BLaER1 (cell line): ENCODE measurements at regions not wholly inside any gene's neighbourhood (a gene's known extent, or its start where the extent isn't known, plus 50 kb on each side); places are given as distances from the start of the nearest gene placed in this dataset.

Experiments
- H3K27ac ChIP-seq: shearing (Covaris generic); formaldehyde crosslinking; 2 replicates; pipeline ENCODE4 v1.8.1; 2022
- H3K27me3 ChIP-seq: shearing (Covaris generic); formaldehyde crosslinking; 2 replicates; pipeline ENCODE4 v1.8.1; 2022
- H3K36me3 ChIP-seq: shearing (Covaris generic); formaldehyde crosslinking; 2 replicates; pipeline ENCODE4 v1.8.1; 2022
- H3K4me1 ChIP-seq: shearing (Covaris generic); formaldehyde crosslinking; 2 replicates; pipeline ENCODE4 v1.8.1; 2022
- H3K4me2 ChIP-seq: shearing (Covaris generic); formaldehyde crosslinking; 2 replicates; pipeline ENCODE4 v1.8.1; 2022
- H3K4me3 ChIP-seq: shearing (Covaris generic); formaldehyde crosslinking; 2 replicates; pipeline ENCODE4 v1.8.1; 2022
- H3K9ac ChIP-seq: shearing (Covaris generic); formaldehyde crosslinking; 2 replicates; pipeline ENCODE4 v1.8.1; 2022
- H3K9me3 ChIP-seq: shearing (Covaris generic); formaldehyde crosslinking; 2 replicates; pipeline ENCODE4 v1.8.1; 2022
- H4K20me1 ChIP-seq: shearing (Covaris generic); formaldehyde crosslinking; 2 replicates; pipeline ENCODE4 v1.8.1; 2022
- Cebpa-rat ChIP-seq: shearing (Covaris generic); IDR thresholded peaks from 2 replicates; pipeline ENCODE4 v1.8.1; 2022

GRCh38 chr9:121561385-121562222, 62.0 kb upstream of the GGTA1 start:
- peak overlapping the region; percentile 46; the same call in 1 of the 2 replicates for H3K27ac ChIP-seq
- H3K36me3 ChIP-seq = no peaks in the 10 kb centered on the region
- no peak for TF ChIP-seq Cebpa-rat
- peaks cover 69% of the 10 kb centered on the region for H3K4me1 ChIP-seq
- H3K9ac ChIP-seq = no peak overlapping the region
- H3K9me3 ChIP-seq = no peaks in the 10 kb centered on the region
- H3K4me2 ChIP-seq = peak overlapping the region; percentile 84
- H4K20me1 ChIP-seq = no peaks in the 10 kb centered on the region
- no peak overlapping the region for H3K4me3 ChIP-seq
- no peaks in the 10 kb centered on the region for H3K27me3 ChIP-seq

GRCh38 chr9:121562301-121562700, 62.7 kb upstream of the GGTA1 start:
- H3K27ac ChIP-seq = no peak overlapping the region; the same call in 1 of the 2 replicates
- 0 out of 2 replicates have a peak, but pooled peaks have one; percentile 21 for TF ChIP-seq Cebpa-rat
- peaks cover 69% of the 10 kb centered on the region for H3K4me1 ChIP-seq
- no peaks in the 10 kb centered on the region for H4K20me1 ChIP-seq
- no peaks in the 10 kb centered on the region for H3K36me3 ChIP-seq
- no peak overlapping the region for H3K4me3 ChIP-seq
- no peaks in the 10 kb centered on the region for H3K27me3 ChIP-seq
- H3K9ac ChIP-seq = no peak overlapping the region
- peak overlapping the region; percentile 84 for H3K4me2 ChIP-seq
- H3K9me3 ChIP-seq = no peaks in the 10 kb centered on the region

GRCh38 chr9:121563425-121563824, 63.8 kb upstream of the GGTA1 start:
- Histone ChIP-seq H3K9me3 (no peaks in the 10 kb centered on the region), H3K36me3 (no peaks in the 10 kb centered on the region), H3K4me1 (peaks cover 69% of the 10 kb centered on the region), H3K27ac (no peak overlapping the region), H3K9ac (no peak overlapping the region), H3K4me2 (no peak overlapping the region), H3K4me3 (no peak overlapping the region), H4K20me1 (no peaks in the 10 kb centered on the region), H3K27me3 (no peaks in the 10 kb centered on the region)
- no peak for TF ChIP-seq Cebpa-rat

GRCh38 chr9:121563881-121564460, 64.3 kb upstream of the GGTA1 start:
- H3K27ac ChIP-seq = no peak overlapping the region
- no peak for TF ChIP-seq Cebpa-rat
- H3K9ac ChIP-seq = no peak overlapping the region
- no peaks in the 10 kb centered on the region for H4K20me1 ChIP-seq
- no peak overlapping the region for H3K4me2 ChIP-seq
- H3K36me3 ChIP-seq = no peaks in the 10 kb centered on the region
- H3K4me3 ChIP-seq = no peak overlapping the region
- H3K27me3 ChIP-seq = no peaks in the 10 kb centered on the region
- H3K9me3 ChIP-seq = no peaks in the 10 kb centered on the region
- H3K4me1 ChIP-seq = peaks cover 69% of the 10 kb centered on the region

GRCh38 chr9:121564504-121565260, 65.0 kb upstream of the GGTA1 start:
- Histone ChIP-seq H3K27ac (no peak overlapping the region), H3K4me3 (no peak overlapping the region), H3K27me3 (no peaks in the 10 kb centered on the region), H3K36me3 (no peaks in the 10 kb centered on the region), H3K9me3 (no peaks in the 10 kb centered on the region), H3K4me1 (peaks cover 66% of the 10 kb centered on the region), H4K20me1 (no peaks in the 10 kb centered on the region), H3K9ac (no peak overlapping the region), H3K4me2 (no peak overlapping the region)
- no peak for TF ChIP-seq Cebpa-rat

- Histone ChIP-seq H3K9me3 (no peaks in the 10 kb centered on the region), H3K27me3 (no peaks in the 10 kb centered on the region), H4K20me1 (no peaks in the 10 kb centered on the region), H3K4me2 (peak overlapping the region; percentile 87), H3K4me3 (peak overlapping the region; percentile 35), H3K9ac (peak overlapping the region; percentile 70), H3K27ac (peak overlapping the region; percentile 44; the same call in 1 of the 2 replicates), H3K36me3 (no peaks in the 10 kb centered on the region), H3K4me1 (peaks cover 45% of the 10 kb centered on the region)
- no peak for TF ChIP-seq Cebpa-rat
Observed at GRCh38 chr9:121566481-121567465, 67.1 kb upstream of the GGTA1 start.

- H4K20me1 ChIP-seq = no peaks in the 10 kb centered on the region
- H3K4me2 ChIP-seq = peak overlapping the region; percentile 87
- H3K36me3 ChIP-seq = no peaks in the 10 kb centered on the region
- peak overlapping the region; percentile 70 for H3K9ac ChIP-seq
- no peaks in the 10 kb centered on the region for H3K9me3 ChIP-seq
- H3K27ac ChIP-seq = peak overlapping the region; percentile 44; the same call in 1 of the 2 replicates
- H3K27me3 ChIP-seq = no peaks in the 10 kb centered on the region
- H3K4me3 ChIP-seq = peak overlapping the region; percentile 35; the same call in 1 of the 2 replicates
- no peak for TF ChIP-seq Cebpa-rat
- H3K4me1 ChIP-seq = peaks cover 38% of the 10 kb centered on the region
Observed at GRCh38 chr9:121567500-121568342, 68.1 kb upstream of the GGTA1 start.
